ENCODE measurements at regions not wholly inside any gene's neighbourhood (a gene's known extent, or its start where the extent isn't known, plus 50 kb on each side); places are given as distances from the start of the nearest gene placed in this dataset.

DNA sequence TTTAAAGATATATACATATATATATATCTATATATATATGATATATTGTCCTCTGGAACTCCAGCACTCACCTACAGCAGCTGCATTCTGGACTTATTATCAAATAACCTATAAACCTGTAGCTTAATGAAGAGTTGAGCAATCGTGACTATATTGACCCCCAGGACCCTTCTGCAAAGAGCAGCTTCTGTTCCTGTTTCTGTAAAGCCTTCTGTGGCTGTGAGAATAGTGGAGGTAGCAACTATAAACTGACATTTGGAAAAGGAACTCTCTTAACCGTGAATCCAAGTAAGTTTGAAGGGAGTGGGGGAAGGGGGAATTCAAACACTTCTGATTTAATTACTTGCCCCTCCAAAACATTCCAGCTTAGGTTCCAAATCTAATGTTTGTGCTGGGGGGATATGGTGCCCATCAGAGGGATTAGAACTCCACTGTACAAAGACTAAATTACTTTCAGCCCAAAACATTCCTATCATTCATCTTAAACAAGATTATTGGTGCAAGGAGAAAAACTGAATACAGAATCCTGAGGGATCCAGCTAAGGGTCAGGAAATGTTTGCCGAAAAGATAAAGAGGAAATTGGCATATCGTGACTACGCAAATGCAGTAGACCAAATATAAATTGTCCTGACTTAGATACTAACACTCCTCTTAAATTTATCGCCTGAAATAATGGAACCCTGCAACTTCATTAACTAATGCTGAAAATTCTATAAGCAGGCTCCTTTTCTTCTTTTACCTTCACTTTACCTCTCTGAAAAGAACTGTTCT lies 106.1 kb downstream of the DAD1 start:
- TF ChIP-seq POLR2A (IDR thresholded peaks at IDR 0.05; ENCODE audit: low read depth, low read length) (no peak), TAF1 (IDR thresholded peaks at IDR 0.05; ENCODE audit: low read depth, low read length) (no peak)
